C4-2B (cell line): ENCODE measurements at regions not wholly inside any gene's neighbourhood (a gene's known extent, or its start where the extent isn't known, plus 50 kb on each side); places are given as distances from the start of the nearest gene placed in this dataset.

ENCODE experiments used
- CTCF ChIP-seq: fragments of 450-650 bp; conservative IDR thresholded peaks from 2 replicates; pipeline ENCODE4 v1.5.1; 2017; ENCODE audit warnings: mild to moderate bottlenecking
- ZFX ChIP-seq: fragments of 450-650 bp; IDR thresholded peaks from 2 replicates; pipeline ENCODE4 v1.6.1; 2017

GRCh38 chr5:89458332-89458656 lies 575.3 kb upstream of the MEF2C start:
- TF ChIP-seq CTCF (no peak), ZFX (no peak)
